ENCODE measurements at regions not wholly inside any gene's neighbourhood (a gene's known extent, or its start where the extent isn't known, plus 50 kb on each side); places are given as distances from the start of the nearest gene placed in this dataset.

- TF ChIP-seq CTCF (conservative IDR thresholded peaks at IDR 0.05 in 1 of 2, IDR thresholded peaks at IDR 0.05 in 1 of 2; ENCODE audit: low read depth in 1 of 2, low read length in 2 of 2) (no peak), EZH2 (IDR thresholded peaks at IDR 0.05; ENCODE audit: low read length, missing control alignments) (no peak)
Observed at GRCh38 chr6:93549868-93550267, 130.5 kb upstream of the EPHA7 start.
